Glomerular visceral epithelial cell (primary cell): ENCODE measurements at regions not wholly inside any gene's neighbourhood (a gene's known extent, or its start where the extent isn't known, plus 50 kb on each side); places are given as distances from the start of the nearest gene placed in this dataset.
"Not testable (repeated sequence)": the region's sequence is repeated elsewhere in the genome, so short reads cannot be mapped to it uniquely, and the experiment has no call there.

ENCODE experiments used
- DNase-seq: peaks from one replicate; pipeline ENCODE4 v3.0.0-alpha.2; 2016; ENCODE audit errors: extremely low spot score

DNA sequence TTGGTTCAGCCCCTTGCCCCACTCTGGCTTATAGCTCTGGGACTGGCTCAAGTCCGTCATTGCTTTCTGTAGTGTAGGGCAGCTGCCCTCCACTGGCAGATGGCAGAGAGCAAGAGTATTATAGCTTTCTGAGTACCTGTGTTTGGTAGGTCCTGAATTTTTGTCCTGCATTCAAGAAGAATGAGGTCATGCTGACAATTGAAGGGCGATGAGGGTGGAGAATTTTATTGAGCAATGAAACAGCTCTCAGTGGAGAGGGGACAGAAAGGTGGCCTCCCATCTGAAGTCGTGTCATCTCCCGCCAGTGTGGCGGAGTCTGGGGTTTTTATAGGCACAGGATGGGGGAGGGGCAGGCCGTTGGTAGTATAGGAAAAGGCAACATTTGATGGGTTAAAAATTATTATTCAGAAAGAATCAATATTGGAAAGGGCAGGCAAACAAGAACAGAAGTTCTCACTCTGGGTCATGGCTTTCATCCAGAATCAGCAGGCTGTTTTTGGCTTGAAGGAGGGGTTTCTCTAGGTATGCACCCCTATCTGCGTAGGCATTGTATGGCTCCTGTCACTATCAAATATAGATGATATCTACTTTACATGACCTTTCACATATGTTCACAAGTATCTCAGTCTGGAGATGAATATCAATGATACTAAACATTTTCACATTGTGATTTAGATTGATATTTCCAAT, 1239.7 kb upstream of the ALCAM start:
- DNase-seq = no peak

GRCh38 chr3:104127830-104128229, 1238.9 kb upstream of the ALCAM start:
- DNase-seq = no peak

GRCh38 chr3:104132566-104133403, 1233.9 kb upstream of the ALCAM start:
- DNase-seq = no peak

DNA sequence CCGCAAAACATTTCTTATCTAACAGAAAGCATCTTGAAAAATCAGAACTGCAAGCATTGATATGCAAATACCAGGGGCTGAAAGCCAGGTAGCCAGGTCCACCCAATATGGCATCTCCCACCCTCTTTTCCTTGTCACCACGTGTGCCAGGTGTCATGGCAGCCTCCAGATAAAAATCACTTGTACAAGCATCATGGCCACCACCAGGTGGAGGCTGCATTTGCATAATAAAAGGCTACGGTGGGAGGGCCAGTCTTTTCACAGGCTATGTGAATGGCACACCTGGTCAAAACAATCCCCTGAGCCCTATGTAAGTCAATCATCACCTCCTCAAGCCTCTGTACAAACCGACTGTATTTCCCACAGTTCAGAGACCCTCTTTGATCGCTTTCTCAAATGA, 1233.1 kb upstream of the ALCAM start:
- DNase-seq = no peak

DNA sequence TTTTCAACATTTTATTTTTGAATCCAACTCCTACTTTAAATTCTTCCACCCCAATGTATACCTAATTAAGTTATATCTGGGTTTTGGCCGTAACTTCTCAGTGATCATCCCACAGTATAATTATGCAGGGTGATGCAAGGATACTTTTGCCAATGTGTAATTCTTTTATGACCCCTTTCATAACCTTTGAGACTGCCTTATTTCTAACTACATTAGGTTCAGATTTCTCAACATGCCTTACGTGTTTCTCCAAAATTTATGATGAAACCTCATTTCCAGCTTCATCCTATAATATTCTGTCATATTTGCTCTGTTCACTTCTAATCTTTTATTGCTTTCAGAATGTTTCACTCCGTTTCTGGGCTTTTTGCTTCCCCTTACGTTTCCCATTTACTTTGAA, 1229.6 kb upstream of the ALCAM start:
- DNase-seq = no peak

GRCh38 chr3:104145164-104145563, 1221.5 kb upstream of the ALCAM start:
- no peak for DNase-seq

- DNase-seq = no peak
Observed at GRCh38 chr3:104149154-104149553, 1217.6 kb upstream of the ALCAM start.

DNA sequence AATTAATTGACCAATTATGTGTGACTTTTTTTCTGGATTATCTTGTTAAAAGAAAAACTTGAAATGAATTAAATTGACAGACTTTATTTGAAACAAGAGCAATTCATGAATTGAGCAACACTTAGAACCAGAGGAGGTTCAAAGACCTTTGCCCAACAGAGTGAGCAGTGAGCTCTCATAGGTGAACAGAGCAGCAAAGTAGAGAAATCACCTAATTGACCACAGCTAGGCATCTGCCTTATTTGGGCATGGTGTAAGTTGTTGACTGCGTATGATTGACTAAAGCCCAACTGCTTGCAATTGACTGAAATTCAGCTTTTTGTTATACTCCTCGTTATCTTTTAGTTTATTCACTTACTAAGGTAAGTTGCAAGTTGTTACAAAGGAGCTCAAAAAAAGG, 1216.0 kb upstream of the ALCAM start:
- DNase-seq = no peak

DNA sequence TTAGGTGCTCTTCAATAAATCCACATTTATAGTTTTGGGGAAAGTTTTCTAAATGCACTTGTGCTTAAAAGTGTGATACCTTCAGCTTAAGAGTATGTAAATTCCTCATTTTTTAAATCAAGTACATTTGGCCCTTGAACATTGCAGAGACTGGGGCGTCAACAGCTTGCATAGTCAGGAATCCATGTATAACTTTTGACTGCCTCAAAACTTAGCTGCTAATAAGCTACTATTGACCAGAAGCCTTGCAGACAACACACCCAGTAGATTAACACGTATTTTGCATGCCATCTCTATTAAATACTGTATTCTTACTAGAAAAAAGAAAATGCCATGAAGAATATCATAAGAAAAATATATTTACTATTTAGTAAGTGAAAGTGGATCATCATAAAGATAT, 1211.8 kb upstream of the ALCAM start:
- DNase-seq = no peak

GRCh38 chr3:104165866-104166265, 1200.8 kb upstream of the ALCAM start:
- no peak for DNase-seq

- DNase-seq = no peak
Observed at GRCh38 chr3:104168386-104168785, 1198.3 kb upstream of the ALCAM start.

- no peak for DNase-seq
Observed at GRCh38 chr3:104175696-104176095, 1191.0 kb upstream of the ALCAM start.

- no peak for DNase-seq
Observed at GRCh38 chr3:104176706-104177105, 1190.0 kb upstream of the ALCAM start.

- no peak for DNase-seq
Observed at GRCh38 chr3:104178680-104179079, 1188.0 kb upstream of the ALCAM start.

DNA sequence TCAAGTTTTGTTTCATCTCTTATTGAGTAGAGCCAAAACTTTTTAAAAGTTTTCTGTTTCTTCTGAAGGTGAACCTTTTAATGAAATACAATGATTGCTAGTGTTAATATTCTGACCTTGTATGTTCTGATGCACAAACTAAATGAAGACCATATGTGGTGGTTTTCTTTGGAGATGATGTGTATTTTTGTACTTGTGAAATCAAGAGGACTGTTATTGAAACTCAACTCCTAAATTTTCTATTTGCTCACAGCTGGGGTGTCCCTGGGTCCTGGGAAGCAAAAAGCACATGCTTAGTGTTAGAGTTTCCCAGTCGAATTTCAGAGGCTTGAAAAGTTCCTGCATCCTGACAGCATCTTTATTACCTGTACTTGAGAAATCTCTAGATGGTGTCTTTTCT, 1185.8 kb upstream of the ALCAM start:
- no peak for DNase-seq

GRCh38 chr3:104190681-104191080, 1176.0 kb upstream of the ALCAM start:
- DNase-seq = no peak

DNA sequence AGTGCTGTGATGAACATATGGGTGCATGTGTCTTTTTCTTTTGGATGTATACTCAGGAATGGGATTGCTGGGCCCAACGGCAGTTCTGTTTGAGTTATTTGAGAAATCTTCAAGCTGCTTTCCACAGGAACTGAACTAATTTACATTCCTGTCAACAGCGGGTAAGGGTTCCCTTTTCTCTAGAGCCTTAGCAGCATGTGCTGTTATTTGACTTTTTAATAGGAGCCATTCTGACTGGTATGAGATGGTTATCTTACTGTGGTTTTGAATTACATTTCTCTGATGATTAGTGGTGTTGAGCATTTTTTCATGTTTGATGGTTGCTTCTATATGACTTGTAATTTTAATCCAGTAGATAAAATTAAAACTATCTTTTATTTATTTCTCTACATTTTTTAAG, 1168.6 kb upstream of the ALCAM start:
- DNase-seq = no peak

DNA sequence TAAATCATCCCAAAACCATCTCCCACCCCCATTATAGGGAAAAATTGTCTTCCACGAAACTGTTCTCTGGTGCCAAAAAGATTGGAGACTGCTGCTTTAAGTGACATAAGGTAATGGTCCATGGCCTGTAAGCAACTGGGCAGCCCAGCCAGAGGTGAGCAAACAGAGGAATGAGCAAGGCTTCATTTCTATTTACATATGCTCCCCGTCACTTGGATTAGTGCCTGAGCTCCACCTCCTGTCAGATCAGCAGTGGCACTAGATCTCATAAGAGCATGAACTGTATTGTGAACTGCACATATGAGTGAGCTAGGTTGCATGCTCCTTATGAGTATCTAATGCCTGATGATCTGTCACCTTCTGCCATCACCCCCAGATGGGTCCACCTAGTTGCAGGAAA, 1159.8 kb upstream of the ALCAM start:
- DNase-seq = no peak

DNA sequence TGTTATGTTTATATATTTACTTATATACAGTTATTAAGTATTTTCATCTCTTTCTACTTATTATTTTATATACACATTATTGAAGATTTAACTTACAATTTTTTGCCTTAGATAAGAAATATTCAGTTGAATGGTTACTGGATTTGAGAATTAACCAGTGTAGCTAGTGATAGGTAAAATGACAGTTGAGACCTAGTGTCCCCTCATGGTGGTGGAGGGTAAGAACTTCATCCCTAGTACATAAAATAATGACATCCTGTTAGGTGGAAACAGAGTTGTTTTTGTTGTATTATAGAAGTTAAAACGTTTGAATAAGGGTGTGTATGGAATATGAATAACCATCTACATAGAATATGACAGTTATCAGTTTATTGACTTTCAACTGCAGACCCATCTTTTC, 1152.4 kb upstream of the ALCAM start:
- DNase-seq = no peak

GRCh38 chr3:104214937-104215336, 1151.8 kb upstream of the ALCAM start:
- DNase-seq = no peak

DNA sequence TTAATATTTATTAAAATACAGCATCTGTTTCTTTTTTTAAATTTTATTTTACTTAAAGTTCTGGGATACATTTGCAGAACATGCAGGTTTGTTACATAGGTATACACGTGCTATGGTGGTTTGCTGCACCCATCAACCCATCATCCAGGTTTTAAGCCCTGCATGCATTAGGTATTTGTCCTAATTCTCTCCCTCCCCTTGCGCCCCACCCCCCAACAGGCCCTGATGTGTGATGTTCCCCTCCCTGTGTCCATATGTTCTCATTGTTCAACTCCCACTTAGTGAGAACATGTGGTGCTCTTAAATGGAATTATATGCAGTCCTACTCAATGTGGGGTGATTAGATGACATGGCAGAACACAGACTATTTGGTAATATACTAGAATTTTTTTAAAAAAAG, 1147.7 kb upstream of the ALCAM start:
- DNase-seq = not testable (repeated sequence)

DNA sequence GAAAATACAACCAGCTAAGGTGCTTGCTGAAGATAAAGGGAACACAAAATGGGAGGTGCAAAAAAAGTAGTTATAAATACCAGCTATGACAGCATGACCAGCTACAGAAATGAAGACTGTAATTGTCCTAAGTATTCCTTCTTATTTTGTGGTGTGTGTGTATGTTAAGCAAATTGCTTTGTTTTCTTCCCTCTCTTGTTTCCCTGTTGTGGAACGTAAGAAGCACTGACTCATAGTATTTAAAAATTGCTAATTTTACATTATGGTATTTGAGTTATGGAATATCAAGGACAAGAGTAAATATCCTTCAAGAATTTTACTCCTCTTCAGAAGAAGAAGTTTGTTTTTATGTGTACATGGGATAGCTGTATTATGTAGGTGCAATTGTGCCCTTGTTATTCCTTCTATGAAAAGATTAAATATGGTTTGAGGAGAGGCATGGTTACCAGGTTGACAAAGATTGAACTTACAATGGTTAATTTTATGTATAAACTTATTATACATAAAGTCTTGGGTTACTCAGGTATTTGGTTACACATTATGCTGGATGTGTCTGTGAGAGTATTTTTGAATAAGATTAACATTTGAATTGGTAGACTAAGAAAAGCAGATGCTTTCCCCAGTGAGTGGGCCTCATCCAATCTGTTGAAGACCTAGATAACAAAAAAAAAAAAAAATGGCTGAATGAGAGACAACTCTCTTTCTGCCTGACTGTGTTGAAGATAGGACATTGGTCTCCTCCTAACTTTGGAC, 1132.1 kb upstream of the ALCAM start:
- no peak for DNase-seq
